A549 (cell line): ENCODE measurements at regions not wholly inside any gene's neighbourhood (a gene's known extent, or its start where the extent isn't known, plus 50 kb on each side); places are given as distances from the start of the nearest gene placed in this dataset.

Experiments used
- CBX8 ChIP-seq: fragments of 200-600 bp; sonication (generic); IDR thresholded peaks from 2 replicates; pipeline ENCODE4 v1.6.1; 2016
- EP300 ChIP-seq, 2 experiments: fragments of >200 bp; sonication (Bioruptor Twin); formaldehyde crosslinking; IDR thresholded peaks; 2 replicates in 1 of 2; 3 replicates in 1 of 2; pipeline ENCODE4 v1.6.1; 2016 to 2017
- GATA3 ChIP-seq: IDR thresholded peaks from 2 replicates; pipeline ENCODE4 v1.6.1; 2012; ENCODE audit warnings: borderline replicate concordance
- MAZ ChIP-seq: fragments of 150-350 bp; IDR thresholded peaks from 2 replicates; pipeline ENCODE4 v1.6.1; 2014; ENCODE audit warnings: antibody characterized with exemption, low read depth, low read length, borderline replicate concordance
- POLR2A ChIP-seq: IDR thresholded peaks from 2 replicates; pipeline ENCODE4 v1.6.1; 2012; ENCODE audit warnings: mild to moderate bottlenecking, low read length
- RCOR1 ChIP-seq: fragments of 150-350 bp; IDR thresholded peaks from 2 replicates; pipeline ENCODE4 v1.6.1; 2014; ENCODE audit warnings: antibody characterized with exemption, low read length, low read depth
- TF ChIP-seq, protein P1 (sequence below): fragments of >200 bp; sonication (Bioruptor Twin); formaldehyde crosslinking; IDR thresholded peaks from 3 replicates; pipeline ENCODE4 v1.5.1; 2016
- TF ChIP-seq, protein P2 (sequence below): fragments of >200 bp; sonication (Bioruptor Twin); formaldehyde crosslinking; IDR thresholded peaks from 3 replicates; pipeline ENCODE4 v1.6.1; 2016

DNA sequence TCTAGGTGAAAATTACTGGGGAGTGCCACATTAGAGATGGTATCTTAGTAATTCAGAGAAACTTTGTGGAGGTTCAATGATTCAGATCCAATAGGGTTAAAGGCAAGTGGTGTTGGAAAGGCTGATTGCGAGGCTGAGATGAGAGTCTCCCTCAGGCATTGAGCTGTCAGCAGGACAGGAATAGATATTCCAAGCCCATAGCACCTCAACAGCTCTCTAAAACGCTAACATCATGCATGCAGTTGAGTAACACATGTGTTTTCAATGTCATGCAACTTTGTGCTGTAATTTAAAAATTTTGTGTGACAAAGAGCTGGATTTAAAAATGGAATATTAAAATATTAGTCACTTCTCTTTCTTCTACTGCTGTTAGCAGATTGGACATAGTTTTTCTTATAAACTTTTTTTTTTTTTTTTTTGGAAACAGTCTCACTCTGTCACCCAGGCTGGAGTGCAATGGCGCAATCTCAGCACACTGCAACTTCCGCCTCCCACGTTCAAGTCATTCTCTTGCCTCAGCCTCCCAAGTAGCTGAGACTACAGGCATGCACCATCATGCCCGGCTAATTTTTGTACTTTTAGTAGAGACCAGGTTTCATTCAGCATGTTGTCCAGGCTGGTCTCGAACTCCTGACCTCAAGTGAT lies 173.5 kb upstream of the C1QTNF7 start:
- TF ChIP-seq, protein P1, sequence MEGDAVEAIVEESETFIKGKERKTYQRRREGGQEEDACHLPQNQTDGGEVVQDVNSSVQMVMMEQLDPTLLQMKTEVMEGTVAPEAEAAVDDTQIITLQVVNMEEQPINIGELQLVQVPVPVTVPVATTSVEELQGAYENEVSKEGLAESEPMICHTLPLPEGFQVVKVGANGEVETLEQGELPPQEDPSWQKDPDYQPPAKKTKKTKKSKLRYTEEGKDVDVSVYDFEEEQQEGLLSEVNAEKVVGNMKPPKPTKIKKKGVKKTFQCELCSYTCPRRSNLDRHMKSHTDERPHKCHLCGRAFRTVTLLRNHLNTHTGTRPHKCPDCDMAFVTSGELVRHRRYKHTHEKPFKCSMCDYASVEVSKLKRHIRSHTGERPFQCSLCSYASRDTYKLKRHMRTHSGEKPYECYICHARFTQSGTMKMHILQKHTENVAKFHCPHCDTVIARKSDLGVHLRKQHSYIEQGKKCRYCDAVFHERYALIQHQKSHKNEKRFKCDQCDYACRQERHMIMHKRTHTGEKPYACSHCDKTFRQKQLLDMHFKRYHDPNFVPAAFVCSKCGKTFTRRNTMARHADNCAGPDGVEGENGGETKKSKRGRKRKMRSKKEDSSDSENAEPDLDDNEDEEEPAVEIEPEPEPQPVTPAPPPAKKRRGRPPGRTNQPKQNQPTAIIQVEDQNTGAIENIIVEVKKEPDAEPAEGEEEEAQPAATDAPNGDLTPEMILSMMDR, result no peak
- TF ChIP-seq RCOR1 (no peak), EP300 (IDR thresholded peaks at IDR 0.05) (no peak), POLR2A (no peak), CBX8 (no peak), GATA3 (no peak), MAZ (no peak)
- TF ChIP-seq, protein P2, sequence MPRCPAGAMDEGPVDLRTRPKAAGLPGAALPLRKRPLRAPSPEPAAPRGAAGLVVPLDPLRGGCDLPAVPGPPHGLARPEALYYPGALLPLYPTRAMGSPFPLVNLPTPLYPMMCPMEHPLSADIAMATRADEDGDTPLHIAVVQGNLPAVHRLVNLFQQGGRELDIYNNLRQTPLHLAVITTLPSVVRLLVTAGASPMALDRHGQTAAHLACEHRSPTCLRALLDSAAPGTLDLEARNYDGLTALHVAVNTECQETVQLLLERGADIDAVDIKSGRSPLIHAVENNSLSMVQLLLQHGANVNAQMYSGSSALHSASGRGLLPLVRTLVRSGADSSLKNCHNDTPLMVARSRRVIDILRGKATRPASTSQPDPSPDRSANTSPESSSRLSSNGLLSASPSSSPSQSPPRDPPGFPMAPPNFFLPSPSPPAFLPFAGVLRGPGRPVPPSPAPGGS, result no peak
